ENCODE measurements at regions not wholly inside any gene's neighbourhood (a gene's known extent, or its start where the extent isn't known, plus 50 kb on each side); places are given as distances from the start of the nearest gene placed in this dataset.

- DNase-seq, result no peak
- no peaks in the 10 kb centered on the region for H3K9me3 ChIP-seq (replicated peaks; ENCODE audit: insufficient read depth, low read length)
- H3K79me2 ChIP-seq (ENCODE audit: low read length), result no peaks in the 10 kb centered on the region
- H3K36me3 ChIP-seq (replicated peaks; ENCODE audit: insufficient read depth, low read length), result no peaks in the 10 kb centered on the region
- H3K9ac ChIP-seq (ENCODE audit: low read length), result no peak overlapping the region
- TF ChIP-seq, protein P1, sequence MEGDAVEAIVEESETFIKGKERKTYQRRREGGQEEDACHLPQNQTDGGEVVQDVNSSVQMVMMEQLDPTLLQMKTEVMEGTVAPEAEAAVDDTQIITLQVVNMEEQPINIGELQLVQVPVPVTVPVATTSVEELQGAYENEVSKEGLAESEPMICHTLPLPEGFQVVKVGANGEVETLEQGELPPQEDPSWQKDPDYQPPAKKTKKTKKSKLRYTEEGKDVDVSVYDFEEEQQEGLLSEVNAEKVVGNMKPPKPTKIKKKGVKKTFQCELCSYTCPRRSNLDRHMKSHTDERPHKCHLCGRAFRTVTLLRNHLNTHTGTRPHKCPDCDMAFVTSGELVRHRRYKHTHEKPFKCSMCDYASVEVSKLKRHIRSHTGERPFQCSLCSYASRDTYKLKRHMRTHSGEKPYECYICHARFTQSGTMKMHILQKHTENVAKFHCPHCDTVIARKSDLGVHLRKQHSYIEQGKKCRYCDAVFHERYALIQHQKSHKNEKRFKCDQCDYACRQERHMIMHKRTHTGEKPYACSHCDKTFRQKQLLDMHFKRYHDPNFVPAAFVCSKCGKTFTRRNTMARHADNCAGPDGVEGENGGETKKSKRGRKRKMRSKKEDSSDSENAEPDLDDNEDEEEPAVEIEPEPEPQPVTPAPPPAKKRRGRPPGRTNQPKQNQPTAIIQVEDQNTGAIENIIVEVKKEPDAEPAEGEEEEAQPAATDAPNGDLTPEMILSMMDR (IDR thresholded peaks at IDR 0.05; ENCODE audit: low read length), result no peak
- TF ChIP-seq EZH2phosphoT487 (IDR thresholded peaks at IDR 0.05; ENCODE audit: low read length), result no peak
- no peak for TF ChIP-seq EZH2 (optimal IDR thresholded peaks at IDR 0.05; ENCODE audit: low read depth, low read length)
- no peaks in the 10 kb centered on the region for H3K27me3 ChIP-seq (replicated peaks; ENCODE audit: insufficient read depth, low read length)
- no peaks in the 10 kb centered on the region for H4K20me1 ChIP-seq (ENCODE audit: insufficient read depth, low read length)
- H3F3A ChIP-seq (ENCODE audit: insufficient read depth, low read length), result no peaks in the 10 kb centered on the region
- no peak overlapping the region for H3K4me3 ChIP-seq (ENCODE audit: low read length)
- no peak overlapping the region for H3K27ac ChIP-seq (ENCODE audit: low read length)
- no peaks in the 10 kb centered on the region for H3K9me2 ChIP-seq (replicated peaks; ENCODE audit: insufficient read depth, low read length)
- no peaks in the 10 kb centered on the region for H3K4me1 ChIP-seq (ENCODE audit: low read length)
- no peak overlapping the region for H3K4me2 ChIP-seq (ENCODE audit: low read depth, low read length)
- H2AFZ ChIP-seq (ENCODE audit: low read length), result no peak overlapping the region
Measured at GRCh38 chr11:30741039-30741550, 154.9 kb upstream of the MPPED2 start.

GRCh38 chr11:30740091-30740490, 153.9 kb upstream of the MPPED2 start:
- H3K27me3 ChIP-seq (replicated peaks; ENCODE audit: insufficient read depth, low read length), result no peaks in the 10 kb centered on the region
- no peaks in the 10 kb centered on the region for H3K9me2 ChIP-seq (replicated peaks; ENCODE audit: insufficient read depth, low read length)
- H4K20me1 ChIP-seq (ENCODE audit: insufficient read depth, low read length), result no peaks in the 10 kb centered on the region
- no peaks in the 10 kb centered on the region for H3F3A ChIP-seq (ENCODE audit: insufficient read depth, low read length)
- no peak overlapping the region for H3K27ac ChIP-seq (ENCODE audit: low read length)
- H3K4me1 ChIP-seq (ENCODE audit: low read length), result no peaks in the 10 kb centered on the region
- no peak for TF ChIP-seq EZH2 (optimal IDR thresholded peaks at IDR 0.05; ENCODE audit: low read depth, low read length)
- TF ChIP-seq, protein P1 (IDR thresholded peaks at IDR 0.05; ENCODE audit: low read length), result no peak
- no peak for TF ChIP-seq EZH2phosphoT487 (IDR thresholded peaks at IDR 0.05; ENCODE audit: low read length)
- H3K4me3 ChIP-seq (ENCODE audit: low read length), result no peak overlapping the region
- H2AFZ ChIP-seq (ENCODE audit: low read length), result no peak overlapping the region
- H3K4me2 ChIP-seq (ENCODE audit: low read depth, low read length), result no peak overlapping the region
- no peaks in the 10 kb centered on the region for H3K9me3 ChIP-seq (replicated peaks; ENCODE audit: insufficient read depth, low read length)
- no peak for DNase-seq
- H3K79me2 ChIP-seq (ENCODE audit: low read length), result no peaks in the 10 kb centered on the region
- no peak overlapping the region for H3K9ac ChIP-seq (ENCODE audit: low read length)
- H3K36me3 ChIP-seq (replicated peaks; ENCODE audit: insufficient read depth, low read length), result no peaks in the 10 kb centered on the region

DNA sequence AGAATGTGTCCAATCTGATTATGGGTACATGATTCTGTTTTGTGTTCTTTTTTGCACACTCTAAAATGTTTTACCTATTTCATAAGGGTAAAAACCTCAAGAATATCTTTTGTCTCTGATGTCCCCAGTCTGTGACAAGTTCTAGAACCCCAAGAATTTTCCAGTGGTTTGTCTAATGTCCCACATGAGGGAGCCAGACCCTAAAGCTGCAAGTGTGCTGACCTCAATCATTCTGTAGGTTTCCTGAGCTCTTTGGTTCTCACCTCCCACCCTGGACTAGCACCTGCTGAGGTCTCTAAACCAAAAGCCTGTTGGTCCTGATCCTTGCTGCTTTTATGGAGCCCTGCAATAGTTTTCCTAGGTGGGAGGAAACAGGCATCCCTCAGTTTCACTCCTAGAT, 149.8 kb upstream of the MPPED2 start:
- Histone ChIP-seq H3K27me3 (replicated peaks; ENCODE audit: insufficient read depth, low read length) (no peaks in the 10 kb centered on the region), H3K4me2 (ENCODE audit: low read depth, low read length) (no peak overlapping the region), H3F3A (ENCODE audit: insufficient read depth, low read length) (no peaks in the 10 kb centered on the region), H3K9me2 (replicated peaks; ENCODE audit: insufficient read depth, low read length) (no peaks in the 10 kb centered on the region), H2AFZ (ENCODE audit: low read length) (no peak overlapping the region), H3K36me3 (replicated peaks; ENCODE audit: insufficient read depth, low read length) (no peaks in the 10 kb centered on the region), H3K9ac (ENCODE audit: low read length) (no peak overlapping the region), H4K20me1 (ENCODE audit: insufficient read depth, low read length) (no peaks in the 10 kb centered on the region), H3K9me3 (replicated peaks; ENCODE audit: insufficient read depth, low read length) (no peaks in the 10 kb centered on the region), H3K4me3 (ENCODE audit: low read length) (no peak overlapping the region), H3K27ac (ENCODE audit: low read length) (no peak overlapping the region), H3K79me2 (ENCODE audit: low read length) (no peaks in the 10 kb centered on the region), H3K4me1 (ENCODE audit: low read length) (no peaks in the 10 kb centered on the region)
- TF ChIP-seq EZH2phosphoT487 (IDR thresholded peaks at IDR 0.05; ENCODE audit: low read length) (no peak), EZH2 (optimal IDR thresholded peaks at IDR 0.05; ENCODE audit: low read depth, low read length) (no peak)
- TF ChIP-seq, protein P1 (IDR thresholded peaks at IDR 0.05; ENCODE audit: low read length), result no peak
- DNase-seq, result no peak

Measured in MM.1S (cell line).